GM19372 (cell line): ENCODE measurements at regions not wholly inside any gene's neighbourhood (a gene's known extent, or its start where the extent isn't known, plus 50 kb on each side); places are given as distances from the start of the nearest gene placed in this dataset.
"Not testable (repeated sequence)": the region's sequence is repeated elsewhere in the genome, so short reads cannot be mapped to it uniquely, and the experiment has no call there.

Experiments used
- ATAC-seq: cut with Tn5 transposase; IDR thresholded peaks from one replicate; pipeline ENCODE4 v1.9.1; 2021; ENCODE audit warnings: mild to moderate bottlenecking, low read depth, moderate library complexity; ENCODE audit not compliant: unreplicated experiment

DNA sequence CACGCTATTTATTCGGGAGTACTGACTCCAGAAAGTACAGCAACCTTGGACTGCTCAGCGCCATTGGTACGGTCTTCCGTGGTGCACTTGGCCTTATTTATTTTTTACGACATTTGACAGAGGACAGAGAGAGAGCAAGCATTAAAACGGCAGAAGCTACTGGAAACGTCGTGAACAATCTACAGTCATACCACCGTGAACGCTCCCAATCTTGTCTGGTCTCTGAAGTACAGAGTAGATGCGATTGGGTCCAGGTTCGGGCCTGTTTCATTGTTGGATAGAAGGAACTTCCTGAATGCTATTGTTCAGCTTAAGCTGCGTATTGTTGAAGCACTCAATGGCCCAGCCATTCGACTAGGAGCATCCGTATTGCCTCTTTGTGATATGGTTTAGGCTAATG, 53.2 kb upstream of the TBL1X start:
- not testable (repeated sequence) for ATAC-seq

DNA sequence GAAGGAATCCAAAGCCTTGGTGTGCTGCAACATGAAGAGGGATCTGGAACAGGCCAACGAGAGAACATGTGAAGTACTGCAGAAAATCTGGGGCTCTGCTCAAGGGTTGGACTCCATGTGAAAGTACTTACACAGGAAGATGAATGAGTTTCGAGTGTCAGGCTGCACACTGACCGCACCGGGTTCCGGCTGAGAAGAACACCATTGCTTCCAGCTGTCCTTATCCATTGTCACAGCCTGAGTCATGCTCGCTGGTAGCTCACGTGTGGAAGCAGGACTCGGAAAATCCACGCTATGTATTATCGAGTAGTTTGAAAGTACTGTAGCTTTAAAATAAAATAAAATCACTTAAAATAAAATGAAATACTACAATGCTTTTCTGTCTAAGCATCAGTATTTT, 50.4 kb upstream of the TBL1X start:
- no peak for ATAC-seq
